H9 (cell line): ENCODE measurements at regions not wholly inside any gene's neighbourhood (a gene's known extent, or its start where the extent isn't known, plus 50 kb on each side); places are given as distances from the start of the nearest gene placed in this dataset.

Source experiments
- DNase-seq: peaks from one replicate; pipeline ENCODE4 v3.0.0-alpha.2; 2017
- H2AFZ ChIP-seq: one replicate; pipeline ENCODE4 v1.6.1; 2013; ENCODE audit warnings: mild to moderate bottlenecking, low read length, control low read depth, moderate library complexity
- H2AK5ac ChIP-seq: 2 replicates; pipeline ENCODE4 v1.6.1; 2013; ENCODE audit warnings: low read length, control low read depth, mixed read lengths; ENCODE audit not compliant: insufficient read length
- H2BK120ac ChIP-seq: one replicate; pipeline ENCODE4 v1.6.1; 2013; ENCODE audit warnings: low read depth, mild to moderate bottlenecking, low read length, control low read depth, inconsistent platforms; ENCODE audit not compliant: poor library complexity, severe bottlenecking
- H2BK12ac ChIP-seq: 2 replicates; pipeline ENCODE4 v1.6.1; 2013; ENCODE audit warnings: low read length, control low read depth, mixed read lengths, low read depth; ENCODE audit not compliant: insufficient read length
- H2BK15ac ChIP-seq: 2 replicates; pipeline ENCODE4 v1.6.1; 2013; ENCODE audit warnings: low read depth, low read length, control low read depth
- H2BK20ac ChIP-seq: one replicate; pipeline ENCODE4 v1.6.1; 2013; ENCODE audit warnings: low read depth, mild to moderate bottlenecking, low read length, control low read depth, inconsistent platforms; ENCODE audit not compliant: poor library complexity, severe bottlenecking
- H2BK5ac ChIP-seq: 2 replicates; pipeline ENCODE4 v1.6.1; 2013; ENCODE audit warnings: low read length, control low read depth, mixed read lengths; ENCODE audit not compliant: insufficient read length
- H3K14ac ChIP-seq: 2 replicates; pipeline ENCODE4 v1.6.1; 2013; ENCODE audit warnings: low read length, control low read depth; ENCODE audit not compliant: insufficient read depth
- H3K18ac ChIP-seq: 2 replicates; pipeline ENCODE4 v1.6.1; 2013; ENCODE audit warnings: low read depth, mild to moderate bottlenecking, mixed read lengths, low read length, control low read depth; ENCODE audit not compliant: insufficient read length
- H3K23ac ChIP-seq: 2 replicates; pipeline ENCODE4 v1.6.1; 2013; ENCODE audit warnings: low read length, control low read depth, mixed read lengths, low read depth; ENCODE audit not compliant: insufficient read length
- H3K23me2 ChIP-seq: 2 replicates; pipeline ENCODE4 v1.6.1; 2013; ENCODE audit warnings: low read depth, mild to moderate bottlenecking, mixed read lengths, low read length, control low read depth; ENCODE audit not compliant: insufficient read length, poor library complexity, severe bottlenecking
- H3K27ac ChIP-seq: 2 replicates; pipeline ENCODE4 v1.5.1; 2013; ENCODE audit warnings: low read length, control low read depth, mixed read lengths, low read depth; ENCODE audit not compliant: insufficient read length
- H3K27me3 ChIP-seq: 2 replicates; pipeline ENCODE4 v1.6.1; 2013; ENCODE audit warnings: low read length, control low read depth, inconsistent platforms; ENCODE audit not compliant: insufficient read depth
- H3K4ac ChIP-seq: 2 replicates; pipeline ENCODE4 v1.6.1; 2013; ENCODE audit warnings: low read depth, mild to moderate bottlenecking, control low read depth, inconsistent platforms, low read length, moderate library complexity
- H3K4me1 ChIP-seq: 2 replicates; pipeline ENCODE4 v1.6.1; 2013; ENCODE audit warnings: low read length, control low read depth, inconsistent platforms; ENCODE audit not compliant: insufficient read depth
- H3K4me2 ChIP-seq: 2 replicates; pipeline ENCODE4 v1.6.1; 2013; ENCODE audit warnings: low read length, control low read depth, mixed read lengths; ENCODE audit not compliant: insufficient read length, insufficient read depth
- H3K56ac ChIP-seq: 2 replicates; pipeline ENCODE4 v1.6.1; 2013; ENCODE audit warnings: low read depth, mild to moderate bottlenecking, mixed read lengths, low read length, control low read depth; ENCODE audit not compliant: insufficient read length
- H3K79me1 ChIP-seq: 2 replicates; pipeline ENCODE4 v1.6.1; 2013; ENCODE audit warnings: low read depth, mild to moderate bottlenecking, moderate library complexity, low read length, control low read depth, inconsistent platforms; ENCODE audit not compliant: insufficient read depth, poor library complexity, severe bottlenecking
- H3K79me2 ChIP-seq: 2 replicates; pipeline ENCODE4 v1.6.1; 2013; ENCODE audit warnings: low read length, control low read depth, inconsistent platforms; ENCODE audit not compliant: insufficient read depth
- H3K9ac ChIP-seq: 2 replicates; pipeline ENCODE4 v1.6.1; 2013; ENCODE audit warnings: low read length, control low read depth, mixed read lengths; ENCODE audit not compliant: insufficient read length; ENCODE audit errors: extremely low read depth
- H3K9me3 ChIP-seq: one replicate; pipeline ENCODE4 v1.6.1; 2013; ENCODE audit warnings: low read depth, low read length, inconsistent platforms; ENCODE audit not compliant: control insufficient read depth
- H3T11ph ChIP-seq: one replicate; pipeline ENCODE4 v1.6.1; 2013; ENCODE audit warnings: mild to moderate bottlenecking, low read length, control low read depth, inconsistent platforms
- H4K20me1 ChIP-seq: one replicate; pipeline ENCODE4 v1.6.1; 2013; ENCODE audit not compliant: control insufficient read depth, insufficient read length, insufficient read depth
- H4K5ac ChIP-seq: 2 replicates; pipeline ENCODE4 v1.6.1; 2013; ENCODE audit warnings: low read depth, mild to moderate bottlenecking, mixed read lengths, low read length, control low read depth; ENCODE audit not compliant: insufficient read length
- H4K8ac ChIP-seq: replicated peaks from 2 replicates; pipeline ENCODE4 v1.6.1; 2013; ENCODE audit warnings: low read length, control low read depth, mixed read lengths, low read depth; ENCODE audit not compliant: insufficient read length
- H4K91ac ChIP-seq: 2 replicates; pipeline ENCODE4 v1.6.1; 2013; ENCODE audit warnings: low read depth, mild to moderate bottlenecking, moderate library complexity, mixed read lengths, low read length, control low read depth; ENCODE audit not compliant: insufficient read length
- H3K27ac Mint-ChIP-seq, 3 experiments: 2 replicates in 2 of 3; 3 replicates in 1 of 3; pipeline ENCODE4 v1.8.0; 2020 to 2021; ENCODE audit warnings: mixed read lengths in 3 of 3, mild to moderate bottlenecking in 1 of 3, moderate library complexity in 1 of 3
- H3K27me3 Mint-ChIP-seq: 2 replicates; pipeline ENCODE4 v1.8.0; 2021; ENCODE audit warnings: low read depth, mild to moderate bottlenecking, moderate library complexity, mixed read lengths
- H3K36me3 Mint-ChIP-seq, 3 experiments: 2 replicates in 2 of 3; 3 replicates in 1 of 3; pipeline ENCODE4 v1.8.0; 2020 to 2021; ENCODE audit warnings: low read depth in 3 of 3, mixed read lengths in 3 of 3; ENCODE audit not compliant: insufficient read depth in 1 of 3
- H3K4me1 Mint-ChIP-seq, 2 experiments: 2 replicates each; pipeline ENCODE4 v1.8.0; 2020; ENCODE audit warnings: mixed read lengths in 2 of 2
- H3K4me3 Mint-ChIP-seq, 2 experiments: 2 replicates in 1 of 2; 3 replicates in 1 of 2; pipeline ENCODE4 v1.8.0; 2020 to 2021; ENCODE audit warnings: mild to moderate bottlenecking in 2 of 2, mixed read lengths in 2 of 2, moderate library complexity in 1 of 2
- H3K9me3 Mint-ChIP-seq, 2 experiments: 2 replicates in 1 of 2; 3 replicates in 1 of 2; pipeline ENCODE4 v1.8.0; 2020; ENCODE audit warnings: mild to moderate bottlenecking in 2 of 2, mixed read lengths in 2 of 2, moderate library complexity in 1 of 2
- CTCF ChIP-seq: fragments of 200-600 bp; sonication (generic); conservative IDR thresholded peaks from 3 replicates; pipeline ENCODE4 v1.8.0; 2021; ENCODE audit warnings: antibody characterized with exemption, mild to moderate bottlenecking
- WGBS: extraction: QIAGEN DNeasy Blood & Tissue Kit; methylation state at CpG from one replicate; pipeline ENCODE4 v1.1.7; 2013; ENCODE audit warnings: missing lambda C conversion rate, low lambda C conversion rate, mixed read lengths; ENCODE audit not compliant: insufficient read length; ENCODE audit errors: extremely low coverage; 5-methylcytosine and 5-hydroxymethylcytosine counted together

GRCh38 chr4:148914734-148915133 is 472.5 kb upstream of the NR3C2 start:
- Histone ChIP-seq H2BK5ac (no peak overlapping the region), H3K56ac (no peak overlapping the region), H3K9ac (no peak overlapping the region), H3K27ac (no peak overlapping the region), H3K9me3 (no peaks in the 10 kb centered on the region), H4K8ac (no peak overlapping the region), H3K18ac (no peak overlapping the region), H2AK5ac (no peak overlapping the region), H4K5ac (no peak overlapping the region), H3K23me2 (no peaks in the 10 kb centered on the region), H2BK12ac (no peak overlapping the region), H3T11ph (no peak overlapping the region), H2BK120ac (no peak overlapping the region), H2BK15ac (no peak overlapping the region), H3K4me2 (no peak overlapping the region), H2BK20ac (no peak overlapping the region), H3K14ac (no peak overlapping the region), H3K79me2 (no peaks in the 10 kb centered on the region), H3K4me1 (no peaks in the 10 kb centered on the region), H3K23ac (no peak overlapping the region), H4K91ac (no peak overlapping the region), H2AFZ (no peak overlapping the region), H4K20me1 (no peaks in the 10 kb centered on the region), H3K79me1 (no peaks in the 10 kb centered on the region), H3K4ac (no peak overlapping the region), H3K27me3 (no peaks in the 10 kb centered on the region)
- Mint-ChIP-seq H3K4me1 (no peaks in the 10 kb centered on the region; a peak in 1 of 4 replicates), H3K9me3 (no peaks in the 10 kb centered on the region; a peak in 1 of 5 replicates), H3K27me3 (no peaks in the 10 kb centered on the region), H3K4me3 (no peak overlapping the region), H3K36me3 (no peaks in the 10 kb centered on the region), H3K27ac (no peak overlapping the region)
- no peak for TF ChIP-seq CTCF
- no CpG with 5 or more reads among the region's 2 CpGs for WGBS
- DNase-seq = no peak
